T-helper 1 cell (primary cell): ENCODE measurements at regions not wholly inside any gene's neighbourhood (a gene's known extent, or its start where the extent isn't known, plus 50 kb on each side); places are given as distances from the start of the nearest gene placed in this dataset.
"Not testable (repeated sequence)": the region's sequence is repeated elsewhere in the genome, so short reads cannot be mapped to it uniquely, and the experiment has no call there.

Experiments
- DNase-seq, 5 donors: peaks; one replicate each; pipeline ENCODE4 v3.0.0-alpha.2; 2012 to 2020

- no peak for DNase-seq
These were observed 177.8 kb upstream of the KAZN start for GRCh38 chr1:14420686-14421085.

GRCh38 chr1:14421295-14421976 lies 177.0 kb upstream of the KAZN start:
- no peak for DNase-seq

- no peak for DNase-seq
These were observed 176.4 kb upstream of the KAZN start for GRCh38 chr1:14421977-14422609.

- no peak for DNase-seq
These were observed 174.0 kb upstream of the KAZN start for GRCh38 chr1:14424325-14425002.

GRCh38 chr1:14426854-14427253 lies 171.6 kb upstream of the KAZN start:
- no peak for DNase-seq

GRCh38 chr1:14429577-14429976 lies 168.9 kb upstream of the KAZN start:
- no peak for DNase-seq

GRCh38 chr1:14432728-14433127 lies 165.8 kb upstream of the KAZN start:
- DNase-seq, result not testable (repeated sequence)

GRCh38 chr1:14435368-14436023 lies 163.0 kb upstream of the KAZN start:
- no peak for DNase-seq

GRCh38 chr1:14437417-14437918 lies 161.0 kb upstream of the KAZN start:
- no peak for DNase-seq

- DNase-seq, result no peak
These were observed 160.2 kb upstream of the KAZN start for GRCh38 chr1:14438127-14438769.

GRCh38 chr1:14439015-14439414 lies 159.5 kb upstream of the KAZN start:
- DNase-seq, result no peak

GRCh38 chr1:14440166-14440565 lies 158.3 kb upstream of the KAZN start:
- DNase-seq, result no peak

GRCh38 chr1:14440731-14441130 lies 157.8 kb upstream of the KAZN start:
- no peak for DNase-seq

GRCh38 chr1:14441302-14441741 lies 157.2 kb upstream of the KAZN start:
- DNase-seq, result no peak

- DNase-seq, result no peak
These were observed 155.8 kb upstream of the KAZN start for GRCh38 chr1:14442669-14443068.

- no peak for DNase-seq
These were observed 155.2 kb upstream of the KAZN start for GRCh38 chr1:14443164-14443787.

- DNase-seq, result no peak
These were observed 147.3 kb upstream of the KAZN start for GRCh38 chr1:14451217-14451616.

GRCh38 chr1:14452551-14452950 lies 145.9 kb upstream of the KAZN start:
- DNase-seq, result no peak

- no peak for DNase-seq
These were observed 138.3 kb upstream of the KAZN start for GRCh38 chr1:14460173-14460572.

GRCh38 chr1:14462851-14463250 lies 135.6 kb upstream of the KAZN start:
- no peak for DNase-seq

GRCh38 chr1:14466006-14466405 lies 132.5 kb upstream of the KAZN start:
- no peak for DNase-seq

- DNase-seq, result no peak
These were observed 131.4 kb upstream of the KAZN start for GRCh38 chr1:14467112-14467511.
